ENCODE measurements at regions not wholly inside any gene's neighbourhood (a gene's known extent, or its start where the extent isn't known, plus 50 kb on each side); places are given as distances from the start of the nearest gene placed in this dataset.
A peak's percentile ranks its signal among the peaks of the same experiment; 100 is the strongest.

DNA sequence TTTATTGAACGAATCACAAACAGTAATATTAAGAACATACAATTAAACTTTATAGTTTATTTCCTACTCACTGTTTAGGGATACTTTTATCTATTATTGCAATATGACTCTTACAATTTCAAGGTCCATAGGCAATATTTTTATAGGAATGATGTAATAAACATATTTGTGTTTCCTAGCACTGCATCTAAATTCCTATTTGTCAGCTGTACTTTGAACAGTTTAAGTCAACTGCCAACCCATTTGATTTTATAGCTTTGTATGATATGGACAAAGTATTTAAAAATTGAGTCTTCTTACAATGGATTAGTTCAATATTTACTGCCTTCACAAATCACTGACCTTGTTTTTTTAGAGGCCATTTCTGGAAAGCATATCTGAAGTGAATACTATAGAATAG lies 199.3 kb downstream of the PCDH7 start:
- no peak for DNase-seq (ENCODE audit: low read depth)
- no peak overlapping the region for H3K4me3 ChIP-seq (ENCODE audit: low read depth, low read length)

GRCh38 chr4:30920043-30920442 lies 199.9 kb downstream of the PCDH7 start:
- no peak for DNase-seq (ENCODE audit: low read depth)
- H3K4me3 ChIP-seq (ENCODE audit: low read depth, low read length) = no peak overlapping the region

DNA sequence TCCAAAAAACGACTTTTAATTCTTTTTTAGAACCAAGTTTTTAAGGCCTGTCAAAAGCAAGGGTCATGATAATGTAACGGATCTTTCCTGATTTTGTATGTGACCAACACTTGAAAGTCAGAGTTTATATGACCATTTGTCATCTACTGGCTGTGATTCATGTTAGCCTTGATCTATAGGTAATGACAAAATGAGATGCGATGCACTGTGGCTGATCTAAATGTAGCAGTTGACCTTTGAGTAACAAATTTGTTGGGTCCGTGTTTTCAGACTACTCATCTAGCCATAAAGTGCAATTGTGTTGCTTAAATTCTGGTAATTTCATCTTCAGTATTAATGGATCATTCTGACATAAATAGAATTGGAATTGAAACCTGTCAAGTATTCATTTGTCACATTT lies 202.5 kb downstream of the PCDH7 start:
- DNase-seq (ENCODE audit: low read depth) = no peak
- no peak overlapping the region for H3K4me3 ChIP-seq (ENCODE audit: low read depth, low read length)

DNA sequence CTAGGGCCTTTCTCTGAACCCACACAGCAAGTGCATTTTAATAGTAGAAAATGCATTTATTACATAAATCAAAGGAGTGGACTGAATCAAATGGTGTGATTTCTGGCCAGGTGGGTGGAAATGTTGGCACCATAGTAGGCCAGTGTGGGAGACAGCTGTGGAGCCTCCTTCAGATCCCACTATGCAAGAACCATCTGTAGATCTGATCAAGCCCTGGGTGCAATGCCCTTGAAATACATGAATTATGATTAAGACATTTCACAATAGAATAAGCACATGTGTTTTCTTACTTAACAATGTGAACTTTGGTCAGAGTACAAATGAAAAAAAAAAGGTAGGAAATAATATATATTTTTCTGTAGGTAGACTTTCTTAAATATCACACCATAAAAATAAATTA lies 204.3 kb downstream of the PCDH7 start:
- no peak for DNase-seq (ENCODE audit: low read depth)
- H3K4me3 ChIP-seq (ENCODE audit: low read depth, low read length) = no peak overlapping the region

DNA sequence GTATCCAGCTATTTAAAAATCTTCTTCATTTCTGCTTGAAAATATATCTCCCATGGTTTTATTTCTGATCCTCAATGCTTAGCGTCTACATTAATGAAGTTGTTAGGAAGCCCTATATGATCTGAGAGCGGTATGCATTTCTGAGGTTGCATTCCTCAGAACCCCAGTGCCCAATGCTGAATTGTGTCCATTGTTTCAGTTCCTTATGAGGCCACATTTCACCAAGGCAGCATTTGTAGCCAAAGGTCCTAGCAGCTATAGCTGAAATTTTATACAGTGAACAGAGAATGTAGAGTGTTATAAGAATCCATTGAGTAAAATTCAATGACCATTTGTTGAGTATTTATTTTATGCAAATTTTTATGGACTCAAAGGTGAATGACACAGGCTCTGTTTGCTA lies 209.5 kb downstream of the PCDH7 start:
- H3K4me3 ChIP-seq (ENCODE audit: low read depth, low read length) = no peak overlapping the region
- DNase-seq (ENCODE audit: low read depth) = no peak

GRCh38 chr4:30930276-30930675 lies 210.1 kb downstream of the PCDH7 start:
- no peak for DNase-seq (ENCODE audit: low read depth)

DNA sequence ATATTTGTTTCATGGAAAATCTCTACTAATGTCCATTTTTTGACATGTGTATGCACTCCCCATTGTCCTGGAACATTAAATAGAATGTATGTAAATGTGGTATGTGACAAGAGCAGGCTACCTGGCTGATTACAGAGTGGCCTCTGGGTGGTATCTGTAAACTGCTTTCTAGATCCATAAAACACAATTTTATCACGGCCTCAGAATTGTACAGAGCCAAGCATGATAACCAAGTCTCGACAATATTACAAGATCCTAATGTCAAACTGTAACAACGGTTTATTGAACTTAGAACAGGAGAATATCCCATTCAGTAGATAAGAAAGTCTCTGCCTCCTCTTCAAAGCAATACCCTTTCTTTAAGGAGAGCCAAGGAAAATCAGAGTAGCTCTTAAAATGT lies 212.4 kb downstream of the PCDH7 start:
- H3K4me3 ChIP-seq (ENCODE audit: low read depth, low read length) = no peak overlapping the region
- DNase-seq (ENCODE audit: low read depth) = no peak

More at GRCh38 chr4:30930276-30930675, 210.1 kb downstream of the PCDH7 start:
- no peak overlapping the region for H3K4me3 ChIP-seq (ENCODE audit: low read depth, low read length)

DNA sequence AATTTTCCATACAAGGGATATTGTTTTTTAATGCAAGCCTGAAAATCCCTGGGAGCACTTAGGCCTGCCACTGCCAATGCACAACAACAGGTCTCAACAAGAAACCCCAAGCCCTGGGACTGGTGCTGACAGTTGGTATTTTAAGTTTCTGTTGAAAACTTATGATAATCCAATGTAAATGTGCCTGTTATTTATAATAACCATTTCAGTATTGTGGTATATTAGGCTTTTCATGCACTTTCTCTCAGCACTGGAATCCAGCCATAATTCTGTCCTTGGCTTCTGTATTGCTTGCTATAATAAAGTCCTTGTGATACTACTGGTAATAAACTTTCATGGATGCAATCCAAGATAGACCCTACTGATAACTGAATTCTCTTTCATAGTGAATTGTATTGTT lies 218.9 kb downstream of the PCDH7 start:
- no peak for DNase-seq (ENCODE audit: low read depth)
- no peak overlapping the region for H3K4me3 ChIP-seq (ENCODE audit: low read depth, low read length)

DNA sequence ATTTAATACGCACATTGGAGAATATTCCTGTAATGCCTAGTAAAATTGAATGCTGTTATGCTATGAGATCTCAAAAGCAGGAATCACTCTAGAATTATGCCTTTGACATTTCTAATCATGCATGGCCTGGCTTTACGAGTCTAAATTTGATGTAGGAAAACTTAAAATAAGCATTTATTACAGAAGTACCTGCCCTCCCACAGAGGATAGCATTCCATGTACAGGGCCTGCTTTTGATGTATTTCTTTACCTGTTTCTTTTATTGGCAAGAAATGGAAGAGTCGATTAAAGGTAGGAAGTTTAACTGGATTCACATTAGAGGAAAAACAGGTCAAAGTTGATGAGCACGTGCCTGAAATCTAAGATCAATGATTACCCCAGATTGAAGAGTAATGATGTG lies 219.5 kb downstream of the PCDH7 start:
- DNase-seq (ENCODE audit: low read depth) = no peak
- no peak overlapping the region for H3K4me3 ChIP-seq (ENCODE audit: low read depth, low read length)

GRCh38 chr4:30941641-30942040 lies 221.5 kb downstream of the PCDH7 start:
- DNase-seq (ENCODE audit: low read depth) = no peak
- H3K4me3 ChIP-seq (ENCODE audit: low read depth, low read length) = no peak overlapping the region

DNA sequence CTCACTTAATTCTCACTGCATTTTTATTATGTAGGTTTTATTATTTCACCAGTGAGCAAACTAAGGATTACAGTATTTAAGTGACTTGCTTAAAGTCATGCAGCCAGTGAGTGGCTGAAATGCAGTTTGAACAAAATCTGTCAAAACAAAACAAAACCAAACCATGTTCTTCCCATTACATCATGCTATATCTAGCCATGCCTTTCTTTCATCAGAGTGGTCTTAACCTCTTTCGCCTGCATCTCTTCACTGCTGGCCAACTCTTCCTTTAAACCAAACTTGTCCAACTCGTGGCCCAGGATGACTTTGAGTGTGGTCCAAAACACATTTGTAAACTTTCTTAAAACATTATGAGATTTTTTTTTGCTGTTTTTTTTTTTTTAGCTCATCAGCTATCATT lies 223.2 kb downstream of the PCDH7 start:
- peak; percentile 2 for DNase-seq (ENCODE audit: low read depth)
- no peak overlapping the region for H3K4me3 ChIP-seq (ENCODE audit: low read depth, low read length)

DNA sequence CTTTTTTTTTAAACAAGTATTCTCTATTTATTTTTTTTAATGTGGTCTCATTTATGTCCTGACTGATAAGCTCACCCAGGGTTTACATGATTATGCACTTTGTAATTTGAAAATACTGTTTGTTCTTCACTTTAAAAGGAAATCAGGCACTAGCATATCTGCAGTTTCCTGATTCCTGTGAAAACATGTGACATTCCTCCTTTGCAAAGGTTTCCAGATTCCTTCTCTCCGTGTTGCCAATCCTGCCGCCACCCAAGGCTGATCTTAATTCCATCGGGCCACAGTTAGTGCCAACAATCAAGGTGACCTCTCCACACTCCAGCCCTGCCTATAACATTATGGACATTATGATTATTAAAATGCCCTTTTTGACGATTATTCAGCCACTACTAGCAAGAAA lies 225.4 kb downstream of the PCDH7 start:
- DNase-seq (ENCODE audit: low read depth) = no peak
- H3K4me3 ChIP-seq (ENCODE audit: low read depth, low read length) = no peak overlapping the region

GRCh38 chr4:30946288-30946687 lies 226.1 kb downstream of the PCDH7 start:
- no peak for DNase-seq (ENCODE audit: low read depth)
- no peak overlapping the region for H3K4me3 ChIP-seq (ENCODE audit: low read depth, low read length)

DNA sequence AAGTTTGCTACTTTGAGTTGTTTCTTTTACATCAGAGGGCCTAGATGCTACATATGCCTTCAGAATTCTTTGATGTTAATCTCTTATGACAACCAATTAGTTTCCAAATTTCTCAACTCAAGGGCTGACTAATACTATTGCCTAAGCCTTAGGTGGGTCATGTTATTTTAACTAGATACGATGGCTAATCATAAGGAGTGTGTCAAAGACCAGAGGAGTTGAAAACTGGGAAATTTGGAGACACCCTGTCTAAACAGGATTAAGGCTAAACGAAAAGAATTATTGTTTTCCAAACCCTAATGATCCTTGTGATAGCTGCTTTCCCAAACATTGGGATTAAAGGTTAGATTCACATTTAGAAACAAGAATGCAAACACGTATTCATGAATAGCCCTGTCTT lies 228.5 kb downstream of the PCDH7 start:
- DNase-seq (ENCODE audit: low read depth) = peak; percentile 41
- H3K4me3 ChIP-seq (ENCODE audit: low read depth, low read length) = no peak overlapping the region

DNA sequence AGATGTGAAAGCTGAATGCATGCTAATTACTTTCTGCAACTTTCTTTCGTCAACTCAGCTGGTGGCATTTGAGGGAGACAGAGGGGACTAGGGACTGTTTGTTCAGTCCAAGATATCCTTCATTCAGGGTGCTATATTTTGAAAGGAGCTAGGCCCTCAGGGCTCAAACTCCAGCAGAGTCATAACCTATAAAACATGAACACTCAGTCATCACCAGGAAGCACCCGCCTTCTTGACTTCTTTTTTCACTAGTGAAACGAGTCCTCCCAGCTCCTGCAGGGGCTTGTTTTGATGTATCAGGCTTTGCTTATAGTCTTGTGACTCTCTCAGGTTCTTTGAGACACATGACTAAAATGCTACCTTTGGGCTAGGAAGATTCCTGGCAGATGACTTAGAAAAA lies 230.6 kb downstream of the PCDH7 start:
- DNase-seq (ENCODE audit: low read depth) = no peak
- H3K4me3 ChIP-seq (ENCODE audit: low read depth, low read length) = no peak overlapping the region

DNA sequence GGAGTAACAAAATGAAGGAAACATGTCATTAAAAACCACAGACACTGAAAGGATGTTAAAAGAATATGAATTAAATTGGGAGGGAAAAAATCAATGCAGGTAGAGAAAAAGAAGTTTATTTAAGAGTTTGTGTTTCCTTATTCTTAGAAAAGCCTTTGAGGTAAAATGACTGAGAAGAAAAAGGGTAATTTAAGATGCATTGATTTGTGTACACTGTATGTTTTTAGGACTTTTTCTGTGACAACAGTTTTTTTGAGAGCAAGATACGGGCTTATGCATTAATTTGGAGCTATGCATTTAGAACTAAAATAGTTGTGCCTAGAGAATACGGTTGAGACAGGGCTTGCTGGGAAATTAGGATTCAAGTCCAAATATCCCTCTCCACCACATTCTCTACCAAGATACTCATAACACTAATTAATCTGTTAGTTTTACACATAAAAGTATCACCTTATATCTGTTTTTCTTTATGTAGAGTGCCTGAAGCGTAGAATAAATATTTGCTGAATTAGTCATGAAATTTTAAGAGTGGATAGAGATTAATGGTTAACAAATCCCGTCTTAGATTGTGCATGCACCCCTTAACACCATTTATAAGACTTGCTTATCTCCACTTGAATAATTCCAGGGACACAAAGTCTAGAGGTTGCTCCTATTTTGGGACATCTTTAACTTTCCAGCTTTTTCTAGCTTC lies 232.5 kb downstream of the PCDH7 start:
- no peak overlapping the region for H3K4me3 ChIP-seq (ENCODE audit: low read depth, low read length)
- DNase-seq (ENCODE audit: low read depth) = no peak

DNA sequence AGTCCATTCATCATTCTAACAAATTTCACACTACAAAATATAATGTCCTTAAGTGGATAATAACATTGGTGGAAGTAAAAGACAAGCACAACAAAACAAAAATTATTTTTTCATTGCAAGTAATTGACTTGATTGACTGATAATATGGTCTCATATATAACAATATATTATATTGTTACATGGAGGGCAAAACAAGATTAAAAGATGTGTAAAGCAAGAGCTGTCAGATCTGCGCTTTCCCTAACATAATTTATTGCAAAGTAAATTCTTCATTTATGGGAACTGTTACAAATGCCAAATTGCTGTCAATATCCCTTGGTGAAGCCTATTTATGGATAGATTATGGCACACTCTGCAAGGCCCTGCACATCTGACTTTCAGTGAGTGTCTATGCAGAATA lies 233.6 kb downstream of the PCDH7 start:
- DNase-seq (ENCODE audit: low read depth) = no peak

GRCh38 chr4:30956916-30957315 lies 236.7 kb downstream of the PCDH7 start:
- no peak overlapping the region for H3K4me3 ChIP-seq (ENCODE audit: low read depth, low read length)
- DNase-seq (ENCODE audit: low read depth) = no peak

More for the DNA sequence above, 233.6 kb downstream of the PCDH7 start:
- H3K4me3 ChIP-seq (ENCODE audit: low read depth, low read length) = no peak overlapping the region

DNA sequence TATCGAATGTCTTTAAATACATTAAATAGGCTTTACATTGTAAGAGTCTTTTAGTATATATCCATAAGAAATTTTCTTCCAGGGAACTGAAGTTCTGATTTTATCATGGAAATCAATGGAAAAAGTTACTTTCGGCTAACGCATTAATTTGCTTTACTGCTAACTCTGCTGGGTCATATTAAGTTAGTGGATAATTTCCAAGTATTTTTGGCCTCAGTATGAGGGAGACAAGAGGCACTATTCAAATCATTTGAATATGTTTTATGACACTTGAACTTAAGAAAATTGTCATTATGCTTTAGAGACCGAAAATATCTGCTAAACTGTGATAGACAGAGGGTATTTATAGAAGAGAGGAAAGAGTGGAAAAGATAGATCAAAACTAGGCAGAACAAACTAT lies 237.5 kb downstream of the PCDH7 start:
- no peak overlapping the region for H3K4me3 ChIP-seq (ENCODE audit: low read depth, low read length)
- no peak for DNase-seq (ENCODE audit: low read depth)

DNA sequence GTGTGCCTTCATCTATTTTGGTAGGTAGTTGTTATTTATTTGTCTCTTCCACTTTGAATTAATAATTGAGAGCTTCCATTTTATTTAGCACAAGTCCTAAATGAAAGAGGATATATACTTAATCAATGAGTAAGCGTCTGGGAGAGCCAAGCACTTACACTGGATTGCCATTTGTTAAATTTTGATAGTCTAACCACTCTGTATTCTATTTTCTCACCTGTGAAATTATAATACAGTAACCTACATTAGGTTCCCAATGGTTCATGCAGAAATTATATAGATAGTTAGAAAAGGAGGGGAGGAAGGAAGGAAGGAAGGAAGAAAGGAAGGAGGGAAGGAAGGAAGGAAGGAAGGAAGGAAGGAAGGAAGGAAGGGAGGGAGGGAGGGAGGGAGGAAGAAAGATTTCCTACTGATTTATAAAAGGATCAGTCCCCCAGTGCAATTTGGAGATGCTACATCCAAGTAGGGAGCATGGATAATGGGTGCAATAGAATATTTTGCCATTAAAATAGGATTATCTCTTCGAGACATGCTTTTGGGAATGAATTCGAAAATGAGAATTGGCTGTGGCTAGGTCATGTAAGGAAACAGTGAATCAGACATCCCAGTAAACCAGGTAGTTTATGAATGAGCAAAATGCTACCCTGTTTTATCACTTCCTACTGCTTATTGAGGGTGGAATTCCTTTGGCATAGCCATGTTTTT lies 239.8 kb downstream of the PCDH7 start:
- no peak for DNase-seq (ENCODE audit: low read depth)
- H3K4me3 ChIP-seq (ENCODE audit: low read depth, low read length) = no peak overlapping the region

GRCh38 chr4:30962939-30963338 lies 242.8 kb downstream of the PCDH7 start:
- no peak overlapping the region for H3K4me3 ChIP-seq (ENCODE audit: low read depth, low read length)
- DNase-seq (ENCODE audit: low read depth) = no peak
